ENCODE measurements at regions not wholly inside any gene's neighbourhood (a gene's known extent, or its start where the extent isn't known, plus 50 kb on each side); places are given as distances from the start of the nearest gene placed in this dataset.

- no peak overlapping the region for H3K4me2 ChIP-seq
- no peak overlapping the region for H3K4me3 ChIP-seq
- no peaks in the 10 kb centered on the region for H3K9me2 ChIP-seq (replicated peaks; ENCODE audit: insufficient read depth)
- H3K27ac ChIP-seq = no peak overlapping the region
- TF ChIP-seq EZH2phosphoT487 (IDR thresholded peaks at IDR 0.05; ENCODE audit: low read depth, severe bottlenecking, unreplicated experiment) (no peak), CTCF (IDR thresholded peaks at IDR 0.05; ENCODE audit: poor library complexity) (no peak), EZH2 (IDR thresholded peaks at IDR 0.05; ENCODE audit: borderline replicate concordance) (no peak)
- H3K9me3 ChIP-seq (ENCODE audit: low read depth) = no peaks in the 10 kb centered on the region
- no peaks in the 10 kb centered on the region for H4K20me1 ChIP-seq (ENCODE audit: insufficient read depth, poor library complexity, severe bottlenecking)
- H3K36me3 ChIP-seq (replicated peaks; ENCODE audit: insufficient read depth, low read depth) = no peaks in the 10 kb centered on the region
- H3K79me2 ChIP-seq = no peaks in the 10 kb centered on the region
- no peak overlapping the region for H2AFZ ChIP-seq
- H3K4me1 ChIP-seq (ENCODE audit: insufficient read depth) = no peaks in the 10 kb centered on the region
- no peaks in the 10 kb centered on the region for H3K27me3 ChIP-seq
- WGBS (ENCODE audit: low lambda C conversion rate, missing lambda C conversion rate) = 85% methylated on average over 1 of the region's 1 CpG
- DNase-seq (ENCODE audit: low spot score) = no peak
Observed at GRCh38 chr6:140397106-140397505, 1022.7 kb upstream of the CITED2 start.

- DNase-seq (ENCODE audit: low spot score) = no peak
- H2AFZ ChIP-seq = no peak overlapping the region
Observed at GRCh38 chr6:140393665-140394540, 1019.5 kb upstream of the CITED2 start.

GRCh38 chr6:140388815-140389214, 1014.4 kb upstream of the CITED2 start:
- TF ChIP-seq CTCF (IDR thresholded peaks at IDR 0.05; ENCODE audit: poor library complexity) (no peak), EZH2 (IDR thresholded peaks at IDR 0.05; ENCODE audit: borderline replicate concordance) (no peak), EZH2phosphoT487 (IDR thresholded peaks at IDR 0.05; ENCODE audit: low read depth, severe bottlenecking, unreplicated experiment) (no peak)
- Histone ChIP-seq H3K4me1 (ENCODE audit: insufficient read depth) (no peaks in the 10 kb centered on the region), H2AFZ (no peak overlapping the region), H3K27ac (no peak overlapping the region), H3K4me3 (no peak overlapping the region), H3K9me3 (ENCODE audit: low read depth) (no peaks in the 10 kb centered on the region), H4K20me1 (ENCODE audit: insufficient read depth, poor library complexity, severe bottlenecking) (no peaks in the 10 kb centered on the region), H3K9me2 (replicated peaks; ENCODE audit: insufficient read depth) (no peaks in the 10 kb centered on the region), H3K27me3 (no peaks in the 10 kb centered on the region), H3K79me2 (no peaks in the 10 kb centered on the region), H3K36me3 (replicated peaks; ENCODE audit: insufficient read depth, low read depth) (no peaks in the 10 kb centered on the region), H3K4me2 (no peak overlapping the region)
- DNase-seq (ENCODE audit: low spot score) = no peak
- 82% methylated on average over 1 of the region's 1 CpG for WGBS (ENCODE audit: low lambda C conversion rate, missing lambda C conversion rate)

More at GRCh38 chr6:140393665-140394540, 1019.5 kb upstream of the CITED2 start:
- no peak overlapping the region for H3K4me2 ChIP-seq
- no peaks in the 10 kb centered on the region for H3K27me3 ChIP-seq
- no peaks in the 10 kb centered on the region for H3K79me2 ChIP-seq
- H3K27ac ChIP-seq = no peak overlapping the region
- TF ChIP-seq EZH2phosphoT487 (IDR thresholded peaks at IDR 0.05; ENCODE audit: low read depth, severe bottlenecking, unreplicated experiment) (no peak), CTCF (IDR thresholded peaks at IDR 0.05; ENCODE audit: poor library complexity) (no peak), EZH2 (IDR thresholded peaks at IDR 0.05; ENCODE audit: borderline replicate concordance) (no peak)
- no peak overlapping the region for H3K4me3 ChIP-seq
- 74% methylated on average over 6 of the region's 6 CpGs for WGBS (ENCODE audit: low lambda C conversion rate, missing lambda C conversion rate)
- no peaks in the 10 kb centered on the region for H3K9me3 ChIP-seq (ENCODE audit: low read depth)
- no peaks in the 10 kb centered on the region for H4K20me1 ChIP-seq (ENCODE audit: insufficient read depth, poor library complexity, severe bottlenecking)
- H3K36me3 ChIP-seq (replicated peaks; ENCODE audit: insufficient read depth, low read depth) = no peaks in the 10 kb centered on the region
- no peaks in the 10 kb centered on the region for H3K9me2 ChIP-seq (replicated peaks; ENCODE audit: insufficient read depth)
- H3K4me1 ChIP-seq (ENCODE audit: insufficient read depth) = no peaks in the 10 kb centered on the region

Data from hepatocyte (in vitro differentiated cells).